ENCODE measurements at regions not wholly inside any gene's neighbourhood (a gene's known extent, or its start where the extent isn't known, plus 50 kb on each side); places are given as distances from the start of the nearest gene placed in this dataset.

- no peak for DNase-seq (ENCODE audit: low spot score)
- TF ChIP-seq CBFB (CRISPR knock-in tag; IDR thresholded peaks at IDR 0.05; ENCODE audit: low read depth): no peak
- no peak for TF ChIP-seq ATF1 (CRISPR knock-in tag; IDR thresholded peaks at IDR 0.05)
- TF ChIP-seq, protein P1, sequence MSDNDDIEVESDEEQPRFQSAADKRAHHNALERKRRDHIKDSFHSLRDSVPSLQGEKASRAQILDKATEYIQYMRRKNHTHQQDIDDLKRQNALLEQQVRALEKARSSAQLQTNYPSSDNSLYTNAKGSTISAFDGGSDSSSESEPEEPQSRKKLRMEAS (CRISPR knock-in tag; IDR thresholded peaks at IDR 0.05): no peak
- TF ChIP-seq SMAD4 (CRISPR knock-in tag; IDR thresholded peaks at IDR 0.05): no peak
- peaks cover 2% of the 10 kb centered on the region; the same call in 1 of the 2 replicates for H3K36me3 Mint-ChIP-seq
- no peak overlapping the region for H3K27ac Mint-ChIP-seq
- H3K9me3 Mint-ChIP-seq: peaks cover 2% of the 10 kb centered on the region; the same call in 1 of the 2 replicates
- ChIA-PET POLR2A (no interaction called here), CTCF (no interaction called here)
- no peak for ATAC-seq
- peaks cover 9% of the 10 kb centered on the region for H3K4me1 Mint-ChIP-seq
- H3K27me3 Mint-ChIP-seq (ENCODE audit: low read depth): no peaks in the 10 kb centered on the region
- no peak overlapping the region for H3K4me3 Mint-ChIP-seq
Measured at GRCh38 chr3:20984594-20985205, 766.3 kb downstream of the ZNF385D start.

- ATAC-seq (no peak; the same call in 1 of the 2 replicates), DNase-seq (ENCODE audit: low spot score) (no peak)
- Mint-ChIP-seq H3K9me3 (peaks cover 15% of the 10 kb centered on the region), H3K27ac (no peak overlapping the region), H3K27me3 (ENCODE audit: low read depth) (no peaks in the 10 kb centered on the region), H3K4me1 (peaks cover 48% of the 10 kb centered on the region), H3K36me3 (peaks cover 8% of the 10 kb centered on the region), H3K4me3 (no peak overlapping the region)
- ChIA-PET POLR2A (no interaction called here), CTCF (interaction anchor here (1.1 kb wide), 1 partner anchor 22 kb away, joined by 3 read pairs; no protein-coding TSS in a partner anchor)
- no peak for TF ChIP-seq GABPB1 (CRISPR knock-in tag; IDR thresholded peaks at IDR 0.05)
- TF ChIP-seq NFATC4 (CRISPR knock-in tag; IDR thresholded peaks at IDR 0.05): no peak
- TF ChIP-seq ZBTB21 (CRISPR knock-in tag; IDR thresholded peaks at IDR 0.05; ENCODE audit: borderline replicate concordance): no peak
- TF ChIP-seq FOXK1 (CRISPR knock-in tag; IDR thresholded peaks at IDR 0.05): no peak
- no peak for TF ChIP-seq TCF7 (CRISPR knock-in tag; IDR thresholded peaks at IDR 0.05; ENCODE audit: low read depth)
- TF ChIP-seq USF1 (CRISPR knock-in tag; IDR thresholded peaks at IDR 0.05): no peak
- TF ChIP-seq PRRX2 (CRISPR knock-in tag; IDR thresholded peaks at IDR 0.05): no peak
- no peak for TF ChIP-seq ERG (CRISPR knock-in tag; IDR thresholded peaks at IDR 0.05)
- TF ChIP-seq JAZF1 (CRISPR knock-in tag; IDR thresholded peaks at IDR 0.05): no peak
- no peak for TF ChIP-seq FOXP4 (CRISPR knock-in tag; IDR thresholded peaks at IDR 0.05)
- TF ChIP-seq, protein P2, sequence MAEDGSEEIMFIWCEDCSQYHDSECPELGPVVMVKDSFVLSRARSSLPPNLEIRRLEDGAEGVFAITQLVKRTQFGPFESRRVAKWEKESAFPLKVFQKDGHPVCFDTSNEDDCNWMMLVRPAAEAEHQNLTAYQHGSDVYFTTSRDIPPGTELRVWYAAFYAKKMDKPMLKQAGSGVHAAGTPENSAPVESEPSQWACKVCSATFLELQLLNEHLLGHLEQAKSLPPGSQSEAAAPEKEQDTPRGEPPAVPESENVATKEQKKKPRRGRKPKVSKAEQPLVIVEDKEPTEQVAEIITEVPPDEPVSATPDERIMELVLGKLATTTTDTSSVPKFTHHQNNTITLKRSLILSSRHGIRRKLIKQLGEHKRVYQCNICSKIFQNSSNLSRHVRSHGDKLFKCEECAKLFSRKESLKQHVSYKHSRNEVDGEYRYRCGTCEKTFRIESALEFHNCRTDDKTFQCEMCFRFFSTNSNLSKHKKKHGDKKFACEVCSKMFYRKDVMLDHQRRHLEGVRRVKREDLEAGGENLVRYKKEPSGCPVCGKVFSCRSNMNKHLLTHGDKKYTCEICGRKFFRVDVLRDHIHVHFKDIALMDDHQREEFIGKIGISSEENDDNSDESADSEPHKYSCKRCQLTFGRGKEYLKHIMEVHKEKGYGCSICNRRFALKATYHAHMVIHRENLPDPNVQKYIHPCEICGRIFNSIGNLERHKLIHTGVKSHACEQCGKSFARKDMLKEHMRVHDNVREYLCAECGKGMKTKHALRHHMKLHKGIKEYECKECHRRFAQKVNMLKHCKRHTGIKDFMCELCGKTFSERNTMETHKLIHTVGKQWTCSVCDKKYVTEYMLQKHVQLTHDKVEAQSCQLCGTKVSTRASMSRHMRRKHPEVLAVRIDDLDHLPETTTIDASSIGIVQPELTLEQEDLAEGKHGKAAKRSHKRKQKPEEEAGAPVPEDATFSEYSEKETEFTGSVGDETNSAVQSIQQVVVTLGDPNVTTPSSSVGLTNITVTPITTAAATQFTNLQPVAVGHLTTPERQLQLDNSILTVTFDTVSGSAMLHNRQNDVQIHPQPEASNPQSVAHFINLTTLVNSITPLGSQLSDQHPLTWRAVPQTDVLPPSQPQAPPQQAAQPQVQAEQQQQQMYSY (CRISPR knock-in tag; IDR thresholded peaks at IDR 0.05): no peak
- no peak for TF ChIP-seq ZNF138 (CRISPR knock-in tag; conservative IDR thresholded peaks at IDR 0.05)
- no peak for TF ChIP-seq NFYB (CRISPR knock-in tag; conservative IDR thresholded peaks at IDR 0.05; ENCODE audit: low read depth)
- no peak for TF ChIP-seq NR2C2 (CRISPR knock-in tag; IDR thresholded peaks at IDR 0.05)
- TF ChIP-seq IRF2 (CRISPR knock-in tag; IDR thresholded peaks at IDR 0.05; ENCODE audit: borderline replicate concordance, low read depth): no peak
- TF ChIP-seq KAT7 (CRISPR knock-in tag; IDR thresholded peaks at IDR 0.05; ENCODE audit: borderline replicate concordance): no peak
- no peak for TF ChIP-seq ZNF532 (CRISPR knock-in tag; IDR thresholded peaks at IDR 0.05; ENCODE audit: borderline replicate concordance)
- no peak for TF ChIP-seq USF2 (CRISPR knock-in tag; IDR thresholded peaks at IDR 0.05)
Measured at GRCh38 chr3:20975188-20975651, 775.8 kb downstream of the ZNF385D start.
